ENCODE measurements at regions not wholly inside any gene's neighbourhood (a gene's known extent, or its start where the extent isn't known, plus 50 kb on each side); places are given as distances from the start of the nearest gene placed in this dataset.

GRCh38 chr17:71376933-71377332 is 743.9 kb upstream of the SOX9 start:
- no peak for DNase-seq

GRCh38 chr17:71378036-71378435 is 742.8 kb upstream of the SOX9 start:
- DNase-seq, result no peak

GRCh38 chr17:71378741-71379140 is 742.1 kb upstream of the SOX9 start:
- DNase-seq, result no peak

GRCh38 chr17:71379512-71379911 is 741.3 kb upstream of the SOX9 start:
- DNase-seq, result no peak

GRCh38 chr17:71380535-71380934 is 740.3 kb upstream of the SOX9 start:
- no peak for DNase-seq

- DNase-seq, result no peak
Observed at GRCh38 chr17:71380936-71381335, 739.9 kb upstream of the SOX9 start.

GRCh38 chr17:71383091-71383490 is 737.7 kb upstream of the SOX9 start:
- DNase-seq, result no peak

GRCh38 chr17:71387456-71387855 is 733.4 kb upstream of the SOX9 start:
- DNase-seq, result no peak

GRCh38 chr17:71392715-71393567 is 727.9 kb upstream of the SOX9 start:
- no peak for DNase-seq

GRCh38 chr17:71395901-71396300 is 724.9 kb upstream of the SOX9 start:
- no peak for DNase-seq

- no peak for DNase-seq
Observed at GRCh38 chr17:71396711-71397110, 724.1 kb upstream of the SOX9 start.

- DNase-seq, result no peak
Observed at GRCh38 chr17:71398025-71398424, 722.8 kb upstream of the SOX9 start.

GRCh38 chr17:71398800-71399219 is 722.0 kb upstream of the SOX9 start:
- no peak for DNase-seq

GRCh38 chr17:71399221-71399620 is 721.6 kb upstream of the SOX9 start:
- no peak for DNase-seq

- no peak for DNase-seq
Observed at GRCh38 chr17:71399649-71400048, 721.2 kb upstream of the SOX9 start.

- DNase-seq, result no peak
Observed at GRCh38 chr17:71402007-71402406, 718.8 kb upstream of the SOX9 start.

- DNase-seq, result no peak
Observed at GRCh38 chr17:71402661-71403141, 718.1 kb upstream of the SOX9 start.

GRCh38 chr17:71405101-71405500 is 715.7 kb upstream of the SOX9 start:
- DNase-seq, result no peak

GRCh38 chr17:71407981-71408380 is 712.8 kb upstream of the SOX9 start:
- no peak for DNase-seq

GRCh38 chr17:71409137-71409536 is 711.7 kb upstream of the SOX9 start:
- DNase-seq, result no peak

- DNase-seq, result no peak
Observed at GRCh38 chr17:71409712-71410111, 711.1 kb upstream of the SOX9 start.

GRCh38 chr17:71412803-71413202 is 708.0 kb upstream of the SOX9 start:
- peak; percentile 10 for DNase-seq

- no peak for DNase-seq
Observed at GRCh38 chr17:71413935-71414334, 706.9 kb upstream of the SOX9 start.

- no peak for DNase-seq
Observed at GRCh38 chr17:71417142-71417541, 703.7 kb upstream of the SOX9 start.

GRCh38 chr17:71422968-71423367 is 697.9 kb upstream of the SOX9 start:
- no peak for DNase-seq
